ENCODE measurements at regions not wholly inside any gene's neighbourhood (a gene's known extent, or its start where the extent isn't known, plus 50 kb on each side); places are given as distances from the start of the nearest gene placed in this dataset.

- no peak for TF ChIP-seq CTCF (IDR thresholded peaks at IDR 0.05)
- no peak for TF ChIP-seq EP300 (IDR thresholded peaks at IDR 0.05)
- no peak for TF ChIP-seq POLR2AphosphoS5 (IDR thresholded peaks at IDR 0.05)
Observed at GRCh38 chr4:42344309-42344708, 53.0 kb upstream of the SHISA3 start.
